ENCODE measurements at regions not wholly inside any gene's neighbourhood (a gene's known extent, or its start where the extent isn't known, plus 50 kb on each side); places are given as distances from the start of the nearest gene placed in this dataset.
"Not testable (repeated sequence)": the region's sequence is repeated elsewhere in the genome, so short reads cannot be mapped to it uniquely, and the experiment has no call there.

DNA sequence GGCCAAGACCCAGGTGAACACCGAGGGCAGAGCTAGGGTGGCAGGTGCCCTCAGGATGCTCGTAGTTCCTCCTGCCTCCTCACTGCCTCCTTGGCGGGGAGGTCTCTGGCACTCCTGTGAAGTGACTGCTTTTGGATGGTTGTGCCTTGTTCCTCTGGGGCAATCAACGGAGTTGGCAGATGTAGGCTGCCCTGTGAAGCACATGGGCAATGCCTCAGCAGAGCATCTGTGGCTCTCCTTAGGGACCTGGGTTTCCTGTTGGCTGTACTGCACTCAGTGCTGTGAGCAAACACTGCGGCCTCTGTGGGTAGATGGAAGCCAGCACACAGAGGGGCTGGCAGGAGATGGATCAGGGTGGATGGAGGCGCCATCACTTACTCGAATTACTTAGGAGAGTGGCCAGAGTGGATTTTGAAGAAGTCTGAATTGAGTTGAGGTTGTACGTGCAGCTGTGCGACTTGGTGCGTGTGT is 71.4 kb upstream of the COL5A1 start:
- Mint-ChIP-seq H3K27me3 (no peaks in the 10 kb centered on the region), H3K36me3 (peaks cover 1% of the 10 kb centered on the region), H3K27ac (no peak overlapping the region), H3K4me1 (no peaks in the 10 kb centered on the region), H3K9me3 (peaks cover 6% of the 10 kb centered on the region), H3K4me3 (no peak overlapping the region)

DNA sequence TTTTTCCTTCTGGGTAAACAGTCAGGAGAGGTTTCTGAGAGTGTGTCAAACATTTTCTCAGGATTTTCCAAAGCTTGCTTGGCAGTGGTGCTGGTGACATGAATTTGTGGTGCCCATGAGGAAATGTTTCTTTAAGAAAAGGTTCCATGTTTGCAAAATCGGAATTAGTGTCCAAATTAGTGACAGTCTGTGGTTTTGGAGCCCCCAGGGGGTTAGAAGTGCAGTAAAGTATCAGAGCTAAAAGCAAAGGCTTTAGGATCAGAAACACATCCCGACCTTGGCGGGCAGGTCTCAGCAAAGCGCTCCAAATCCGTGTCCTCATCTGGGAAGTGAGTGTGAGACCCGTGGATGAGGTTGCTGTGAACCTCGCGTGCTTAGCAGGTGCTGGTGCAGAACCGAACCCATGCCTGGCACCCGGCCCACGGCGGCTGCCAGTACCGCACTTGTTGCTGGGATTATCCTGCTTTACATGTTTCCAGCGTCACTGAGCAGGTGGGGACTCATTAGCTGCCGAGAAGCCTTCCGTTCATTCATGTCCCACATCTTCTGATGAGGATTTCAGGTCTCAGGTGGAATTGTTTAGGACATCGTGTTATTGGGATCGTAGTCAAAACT is 70.8 kb upstream of the COL5A1 start:
- H3K27me3 Mint-ChIP-seq: no peaks in the 10 kb centered on the region
- no peak overlapping the region for H3K27ac Mint-ChIP-seq
- peaks cover 6% of the 10 kb centered on the region for H3K9me3 Mint-ChIP-seq
- H3K36me3 Mint-ChIP-seq: peaks cover 1% of the 10 kb centered on the region
- no peak overlapping the region for H3K4me3 Mint-ChIP-seq
- H3K4me1 Mint-ChIP-seq: no peaks in the 10 kb centered on the region

- Mint-ChIP-seq H3K9me3 (peaks cover 6% of the 10 kb centered on the region), H3K4me1 (no peaks in the 10 kb centered on the region), H3K4me3 (no peak overlapping the region), H3K36me3 (peaks cover 1% of the 10 kb centered on the region), H3K27ac (peak overlapping the region; percentile 56), H3K27me3 (no peaks in the 10 kb centered on the region)
Measured at GRCh38 chr9:134571326-134571931, 70.2 kb upstream of the COL5A1 start.

GRCh38 chr9:134571946-134572917 is 69.4 kb upstream of the COL5A1 start:
- H3K9me3 Mint-ChIP-seq: peaks cover 5% of the 10 kb centered on the region
- no peak overlapping the region for H3K4me3 Mint-ChIP-seq
- H3K27ac Mint-ChIP-seq: peak overlapping the region; percentile 56
- peaks cover 1% of the 10 kb centered on the region for H3K36me3 Mint-ChIP-seq
- no peaks in the 10 kb centered on the region for H3K4me1 Mint-ChIP-seq
- peaks cover 2% of the 10 kb centered on the region for H3K27me3 Mint-ChIP-seq

- H3K9me3 Mint-ChIP-seq, H3K27ac Mint-ChIP-seq, H3K4me3 Mint-ChIP-seq, H3K4me1 Mint-ChIP-seq, H3K36me3 Mint-ChIP-seq: not testable (repeated sequence)
- H3K27me3 Mint-ChIP-seq: peaks cover 15% of the 10 kb centered on the region
Measured at GRCh38 chr9:134574686-134575085, 66.9 kb upstream of the COL5A1 start.

DNA sequence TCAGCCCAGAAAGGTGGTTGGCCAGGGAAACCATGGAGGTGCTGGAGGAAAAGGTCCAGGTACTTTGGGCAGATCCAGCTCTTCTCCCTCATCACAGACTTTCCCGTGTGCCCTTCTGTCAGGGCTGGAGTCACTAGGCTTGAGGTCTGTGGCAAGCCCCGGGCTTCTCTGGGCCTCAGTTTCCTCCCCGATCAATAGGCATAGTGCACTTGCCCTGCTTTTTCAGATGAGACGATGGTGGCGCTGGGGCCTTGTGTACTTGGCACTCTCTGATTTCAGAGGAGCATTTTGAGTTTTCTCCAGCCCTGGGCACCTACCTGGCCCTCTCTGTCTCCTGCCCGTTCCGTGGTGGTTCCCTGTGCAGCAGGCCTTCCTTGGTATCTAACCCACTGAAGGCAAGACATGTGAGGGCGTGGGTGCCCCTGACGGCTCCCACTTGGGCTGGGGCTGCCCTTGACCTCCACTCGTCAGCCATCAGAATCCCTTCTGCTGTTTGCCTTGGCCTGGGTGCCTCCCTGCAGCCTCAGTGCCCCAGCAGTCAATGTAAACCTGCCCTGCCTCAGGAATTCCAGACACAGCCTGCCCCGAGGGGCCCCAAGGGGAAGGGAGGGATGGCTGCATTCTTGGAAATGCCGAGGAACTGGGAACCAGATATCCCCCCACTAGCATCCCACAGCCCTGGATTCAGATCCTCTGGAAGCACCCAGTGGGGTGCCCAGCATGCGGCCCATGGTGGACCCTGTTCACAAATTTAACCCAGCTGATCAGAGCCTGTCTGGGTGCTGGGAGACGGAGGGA is 66.3 kb upstream of the COL5A1 start:
- H3K4me3 Mint-ChIP-seq: no peak overlapping the region
- H3K36me3 Mint-ChIP-seq: peaks cover under 1% of the 10 kb centered on the region
- peaks cover 15% of the 10 kb centered on the region for H3K27me3 Mint-ChIP-seq
- peaks cover 2% of the 10 kb centered on the region for H3K9me3 Mint-ChIP-seq
- no peak overlapping the region for H3K27ac Mint-ChIP-seq
- no peaks in the 10 kb centered on the region for H3K4me1 Mint-ChIP-seq

GRCh38 chr9:134575901-134576176 is 65.8 kb upstream of the COL5A1 start:
- Mint-ChIP-seq H3K36me3 (peaks cover 3% of the 10 kb centered on the region), H3K4me1 (no peaks in the 10 kb centered on the region), H3K27ac (no peak overlapping the region), H3K27me3 (peaks cover 15% of the 10 kb centered on the region), H3K9me3 (peaks cover 6% of the 10 kb centered on the region), H3K4me3 (no peak overlapping the region)

- Mint-ChIP-seq H3K4me3 (no peak overlapping the region), H3K4me1 (no peaks in the 10 kb centered on the region), H3K36me3 (peaks cover 3% of the 10 kb centered on the region), H3K27ac (no peak overlapping the region), H3K9me3 (peaks cover 6% of the 10 kb centered on the region), H3K27me3 (peaks cover 6% of the 10 kb centered on the region)
Measured at GRCh38 chr9:134585021-134585561, 56.5 kb upstream of the COL5A1 start.

DNA sequence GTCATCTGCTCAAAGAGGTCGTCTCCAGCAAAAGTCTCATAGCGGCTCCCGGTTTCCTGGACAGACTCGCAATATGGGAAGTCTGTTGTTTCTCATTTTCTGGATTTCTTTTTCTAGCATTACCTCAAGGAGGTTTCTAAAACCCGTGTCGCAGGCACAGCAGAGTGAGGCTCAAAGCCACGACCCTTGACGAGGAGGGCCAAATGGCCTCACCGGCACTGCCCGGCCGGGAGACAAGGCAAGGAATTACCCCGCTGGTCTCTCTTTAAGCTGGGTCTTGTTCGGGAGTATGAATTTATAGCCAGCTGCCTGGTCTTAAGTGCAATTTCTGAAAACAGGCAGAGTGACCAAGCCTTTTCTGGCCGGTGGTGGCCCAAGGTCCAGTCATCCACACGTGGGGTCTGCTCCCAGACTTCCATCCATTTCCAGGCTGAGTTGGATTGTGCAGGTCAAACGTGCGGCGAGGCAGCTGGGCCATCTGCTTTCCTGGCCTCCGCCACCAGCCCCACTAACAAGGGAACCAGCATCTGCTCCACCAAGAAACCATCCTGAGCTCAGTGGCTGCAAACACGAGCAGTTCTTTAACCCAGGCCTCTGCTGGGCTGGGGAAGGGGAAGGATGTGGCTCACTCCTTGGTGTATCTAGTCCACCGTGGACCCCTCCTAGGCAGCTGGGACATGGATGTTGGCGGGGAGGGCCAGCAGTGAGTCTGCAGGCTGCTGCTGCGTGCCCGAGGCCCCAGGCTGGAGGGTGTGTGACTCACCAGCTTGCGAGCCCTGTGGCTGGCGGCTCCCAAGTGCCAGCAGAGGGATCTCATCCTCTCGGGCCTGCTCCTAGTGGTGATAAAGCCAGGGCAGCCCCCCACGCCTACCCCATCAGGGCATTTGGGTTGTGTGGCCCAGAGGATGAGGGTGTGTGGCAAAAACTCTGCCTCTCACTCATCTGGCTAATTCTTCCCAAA is 55.6 kb upstream of the COL5A1 start:
- Mint-ChIP-seq H3K4me3 (no peak overlapping the region), H3K9me3 (no peaks in the 10 kb centered on the region), H3K36me3 (no peaks in the 10 kb centered on the region), H3K27ac (no peak overlapping the region), H3K4me1 (no peaks in the 10 kb centered on the region), H3K27me3 (peaks cover 6% of the 10 kb centered on the region)

- H3K4me1 Mint-ChIP-seq: no peaks in the 10 kb centered on the region
- no peaks in the 10 kb centered on the region for H3K9me3 Mint-ChIP-seq
- H3K4me3 Mint-ChIP-seq: no peak overlapping the region
- no peak overlapping the region for H3K27ac Mint-ChIP-seq
- H3K27me3 Mint-ChIP-seq: peaks cover 5% of the 10 kb centered on the region
- H3K36me3 Mint-ChIP-seq: no peaks in the 10 kb centered on the region
Measured at GRCh38 chr9:134589748-134590147, 51.9 kb upstream of the COL5A1 start.

- no peak overlapping the region for H3K27ac Mint-ChIP-seq
Measured at GRCh38 chr9:134590240-134591081, 51.1 kb upstream of the COL5A1 start.

GRCh38 chr9:134591082-134591571 is 50.5 kb upstream of the COL5A1 start:
- Mint-ChIP-seq H3K36me3 (no peaks in the 10 kb centered on the region), H3K9me3 (no peaks in the 10 kb centered on the region), H3K27ac (no peak overlapping the region), H3K4me1 (no peaks in the 10 kb centered on the region), H3K4me3 (no peak overlapping the region), H3K27me3 (peaks cover 5% of the 10 kb centered on the region)

More at GRCh38 chr9:134590240-134591081, 51.1 kb upstream of the COL5A1 start:
- Mint-ChIP-seq H3K4me1 (no peaks in the 10 kb centered on the region), H3K4me3 (no peak overlapping the region), H3K27me3 (peaks cover 5% of the 10 kb centered on the region), H3K36me3 (no peaks in the 10 kb centered on the region), H3K9me3 (no peaks in the 10 kb centered on the region)

DNA sequence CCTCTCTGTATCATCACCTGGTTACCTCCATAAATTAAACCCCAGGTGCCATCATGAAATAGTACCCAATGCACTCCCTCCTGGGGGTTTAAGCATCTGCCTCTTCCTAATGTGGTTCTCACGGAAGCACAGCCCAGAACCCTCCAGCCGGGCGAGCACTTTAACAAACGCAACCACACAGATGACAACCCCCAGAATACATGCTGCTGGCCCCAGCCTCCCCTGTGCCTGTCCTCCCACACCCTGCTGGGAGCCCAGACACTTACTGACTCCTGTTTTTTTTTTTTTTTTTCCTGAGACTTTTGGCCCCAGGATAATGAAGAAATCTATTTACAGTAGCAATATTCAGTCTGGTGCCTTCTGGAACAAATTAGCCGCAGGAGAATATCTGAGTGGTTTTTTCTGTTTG is 50.0 kb upstream of the COL5A1 start:
- H3K27me3 Mint-ChIP-seq: peaks cover 5% of the 10 kb centered on the region
- no peaks in the 10 kb centered on the region for H3K9me3 Mint-ChIP-seq
- no peaks in the 10 kb centered on the region for H3K36me3 Mint-ChIP-seq
- no peaks in the 10 kb centered on the region for H3K4me1 Mint-ChIP-seq
- H3K27ac Mint-ChIP-seq: no peak overlapping the region
- H3K4me3 Mint-ChIP-seq: no peak overlapping the region
